HG03354 (cell line): ENCODE measurements at regions not wholly inside any gene's neighbourhood (a gene's known extent, or its start where the extent isn't known, plus 50 kb on each side); places are given as distances from the start of the nearest gene placed in this dataset.
"Not testable (repeated sequence)": the region's sequence is repeated elsewhere in the genome, so short reads cannot be mapped to it uniquely, and the experiment has no call there.

Source experiments
- ATAC-seq: cut with Tn5 transposase; IDR thresholded peaks from one replicate; pipeline ENCODE4 v1.9.1; 2021; ENCODE audit warnings: mild to moderate bottlenecking; ENCODE audit not compliant: unreplicated experiment, poor library complexity, severe bottlenecking

- ATAC-seq: no peak
Measured at GRCh38 chr6:4632421-4632820, 143.8 kb upstream of the CDYL start.

GRCh38 chr6:4629789-4630188, 146.4 kb upstream of the CDYL start:
- ATAC-seq: not testable (repeated sequence)

- no peak for ATAC-seq
Measured at GRCh38 chr6:4625557-4625956, 150.6 kb upstream of the CDYL start.

- ATAC-seq: no peak
Measured at GRCh38 chr6:4624726-4625125, 151.5 kb upstream of the CDYL start.

GRCh38 chr6:4620284-4621151, 155.7 kb upstream of the CDYL start:
- no peak for ATAC-seq

GRCh38 chr6:4616311-4616710, 159.9 kb upstream of the CDYL start:
- ATAC-seq: no peak

GRCh38 chr6:4615891-4616290, 160.3 kb upstream of the CDYL start:
- no peak for ATAC-seq

- no peak for ATAC-seq
Measured at GRCh38 chr6:4615231-4615630, 161.0 kb upstream of the CDYL start.

GRCh38 chr6:4614637-4615036, 161.6 kb upstream of the CDYL start:
- no peak for ATAC-seq

- ATAC-seq: no peak
Measured at GRCh38 chr6:4613795-4614194, 162.4 kb upstream of the CDYL start.

- no peak for ATAC-seq
Measured at GRCh38 chr6:4613381-4613780, 162.8 kb upstream of the CDYL start.

GRCh38 chr6:4612636-4613171, 163.5 kb upstream of the CDYL start:
- no peak for ATAC-seq

GRCh38 chr6:4611429-4612129, 164.6 kb upstream of the CDYL start:
- ATAC-seq: no peak

- no peak for ATAC-seq
Measured at GRCh38 chr6:4610256-4610655, 165.9 kb upstream of the CDYL start.

GRCh38 chr6:4608361-4609115, 167.7 kb upstream of the CDYL start:
- ATAC-seq: no peak

- no peak for ATAC-seq
Measured at GRCh38 chr6:4607793-4608192, 168.4 kb upstream of the CDYL start.

GRCh38 chr6:4606821-4607704, 169.1 kb upstream of the CDYL start:
- ATAC-seq: no peak

GRCh38 chr6:4606016-4606415, 170.2 kb upstream of the CDYL start:
- no peak for ATAC-seq

GRCh38 chr6:4603856-4604369, 172.3 kb upstream of the CDYL start:
- ATAC-seq: no peak
